H1 (cell line): ENCODE measurements at regions not wholly inside any gene's neighbourhood (a gene's known extent, or its start where the extent isn't known, plus 50 kb on each side); places are given as distances from the start of the nearest gene placed in this dataset.

Source experiments
- CTCF ChIA-PET: fragments of 300-600 bp; sonication (Branson Sonifier 250); formaldehyde crosslinking; loops from one replicate; lab custom pipeline; 2021; ENCODE audit not compliant: partially characterized antibody; lab: Charles Lee
- POLR2A ChIA-PET: fragments of 300-600 bp; sonication (Branson Sonifier 250); formaldehyde crosslinking; loops from one replicate; lab custom pipeline; 2021; ENCODE audit warnings: inconsistent platforms; ENCODE audit not compliant: partially characterized antibody; lab: Charles Lee
- DNase-seq, 2 experiments: peaks; one replicate each; pipeline versions ENCODE4 v3.0.0 to v3.0.0-alpha.2; 2010 to 2022; ENCODE audit warnings: low spot score in 2 of 2, low read depth in 1 of 2, mixed read lengths in 1 of 2
- FAIRE-seq: peaks from 2 replicates; lab custom pipeline; 2011; peaks lifted over from hg19 to GRCh38; lab: Jason Lieb, UNC
- H2AFZ ChIP-seq: 2 replicates; pipeline ENCODE4 v1.8.1; 2012; ENCODE audit warnings: low read length, inconsistent platforms
- H2AK5ac ChIP-seq: 2 replicates; pipeline ENCODE4 v1.6.1; 2013; ENCODE audit warnings: low read depth, low read length
- H2BK120ac ChIP-seq: replicated peaks from 2 replicates; pipeline ENCODE3; 2013; ENCODE audit warnings: low read depth, low read length, inconsistent platforms
- H2BK12ac ChIP-seq: 2 replicates; pipeline ENCODE4 v1.6.1; 2013; ENCODE audit warnings: low read depth, low read length
- H2BK15ac ChIP-seq: 2 replicates; pipeline ENCODE4 v1.6.1; 2013; ENCODE audit warnings: low read length
- H2BK20ac ChIP-seq: 2 replicates; pipeline ENCODE4 v1.6.1; 2013; ENCODE audit warnings: low read length
- H2BK5ac ChIP-seq: 2 replicates; pipeline ENCODE4 v1.6.1; 2013; ENCODE audit warnings: low read depth, low read length
- H3K14ac ChIP-seq: 2 replicates; pipeline ENCODE4 v1.6.1; 2013; ENCODE audit warnings: inconsistent platforms; ENCODE audit not compliant: insufficient read length
- H3K18ac ChIP-seq: 2 replicates; pipeline ENCODE4 v1.6.1; 2013; ENCODE audit warnings: low read length; ENCODE audit errors: extremely low read depth
- H3K23ac ChIP-seq: 2 replicates; pipeline ENCODE4 v1.6.1; 2013; ENCODE audit warnings: inconsistent platforms; ENCODE audit not compliant: insufficient read length
- H3K23me2 ChIP-seq: 2 replicates; pipeline ENCODE4 v1.6.1; 2013; ENCODE audit warnings: low read depth, low read length
- H3K27ac ChIP-seq: 2 replicates; pipeline ENCODE4 v1.6.1; 2011; ENCODE audit warnings: low read depth, low read length, inconsistent platforms
- H3K27me3 ChIP-seq, 4 experiments: replicated peaks in 1 of 4; 1 replicate in 1 of 4; 2 replicates in 3 of 4; pipeline versions ENCODE4 v1.6.1 to v1.8.1; 2011 to 2013; ENCODE audit warnings: low read length in 3 of 4, mild to moderate bottlenecking in 3 of 4, inconsistent platforms in 2 of 4, mixed read lengths in 2 of 4, moderate library complexity in 1 of 4; ENCODE audit not compliant: control insufficient read depth in 3 of 4, insufficient read depth in 3 of 4; ENCODE audit errors: extremely low read depth in 1 of 4
- H3K36me3 ChIP-seq, 4 experiments: 2 replicates each; pipeline versions ENCODE4 v1.6.1 to v1.8.1; 2011 to 2013; ENCODE audit warnings: mild to moderate bottlenecking in 4 of 4, low read length in 3 of 4, moderate library complexity in 2 of 4, control low read depth in 1 of 4, inconsistent platforms in 1 of 4; ENCODE audit not compliant: insufficient read depth in 4 of 4, control insufficient read depth in 2 of 4
- H3K4ac ChIP-seq: replicated peaks from 2 replicates; pipeline ENCODE3; 2013; ENCODE audit warnings: low read length, low read depth, mixed read lengths, inconsistent platforms; ENCODE audit not compliant: insufficient read length
- H3K4me1 ChIP-seq, 4 experiments: replicated peaks in 1 of 4; 1 replicate in 1 of 4; 2 replicates in 3 of 4; pipeline versions ENCODE4 v1.6.1 to v1.8.1; 2011 to 2013; ENCODE audit warnings: low read length in 3 of 4, inconsistent platforms in 2 of 4, mixed read lengths in 1 of 4; ENCODE audit not compliant: insufficient read depth in 4 of 4, control insufficient read depth in 3 of 4
- H3K4me2 ChIP-seq, 2 experiments: 2 replicates each; pipeline versions ENCODE4 v1.6.1 to v1.8.1; 2011 to 2013; ENCODE audit warnings: low read depth in 2 of 2, low read length in 2 of 2, control low read depth in 1 of 2, inconsistent platforms in 1 of 2, mild to moderate bottlenecking in 1 of 2; ENCODE audit not compliant: insufficient read depth in 1 of 2
- H3K4me3 ChIP-seq, 4 experiments: fragments of 200-600, 300-600 bp in 1 of 4; sonication (generic), shearing (Covaris generic), sonication (Bioruptor Twin) in 1 of 4; 2 replicates each; pipeline versions ENCODE4 v1.5.1 to v1.8.1; 2011 to 2016; ENCODE audit warnings: low read length in 4 of 4, low read depth in 3 of 4, control low read depth in 2 of 4, inconsistent platforms in 2 of 4, mild to moderate bottlenecking in 2 of 4, mixed read lengths in 1 of 4, moderate library complexity in 1 of 4; ENCODE audit not compliant: insufficient read depth in 2 of 4; ENCODE audit errors: extremely low read depth in 1 of 4
- H3K56ac ChIP-seq: replicated peaks from 2 replicates; pipeline ENCODE3; 2013; ENCODE audit warnings: low read depth, mild to moderate bottlenecking, mixed read lengths, low read length, inconsistent platforms; ENCODE audit not compliant: insufficient read length
- H3K79me1 ChIP-seq: 2 replicates; pipeline ENCODE4 v1.6.1; 2013; ENCODE audit warnings: low read depth, low read length, control low read depth
- H3K79me2 ChIP-seq, 2 experiments: 2 replicates each; pipeline versions ENCODE4 v1.6.1 to v1.8.1; 2012 to 2013; ENCODE audit warnings: low read length in 2 of 2, mild to moderate bottlenecking in 2 of 2, inconsistent platforms in 1 of 2; ENCODE audit not compliant: insufficient read depth in 2 of 2, control insufficient read depth in 1 of 2
- H3K9ac ChIP-seq, 4 experiments: replicated peaks in 1 of 4; 1 replicate in 1 of 4; 2 replicates in 3 of 4; pipeline versions ENCODE4 v1.6.1 to v1.8.1; 2011 to 2013; ENCODE audit warnings: low read depth in 3 of 4, low read length in 3 of 4, control low read depth in 2 of 4, mild to moderate bottlenecking in 2 of 4, moderate library complexity in 2 of 4, inconsistent platforms in 1 of 4; ENCODE audit errors: extremely low read depth in 1 of 4
- H3K9me3 ChIP-seq, 2 experiments: 2 replicates each; pipeline versions ENCODE4 v1.6.1 to v1.8.1; 2012 to 2013; ENCODE audit warnings: mild to moderate bottlenecking in 2 of 2, moderate library complexity in 2 of 2, control low read depth in 1 of 2, inconsistent platforms in 1 of 2, low read depth in 1 of 2, low read length in 1 of 2, mixed read lengths in 1 of 2; ENCODE audit not compliant: insufficient read depth in 2 of 2
- H4K20me1 ChIP-seq, 2 experiments: replicated peaks in 1 of 2; 2 replicates each; pipeline versions ENCODE3 to v1.8.1; 2011 to 2013; ENCODE audit warnings: inconsistent platforms in 2 of 2, low read length in 2 of 2, mild to moderate bottlenecking in 1 of 2; ENCODE audit not compliant: insufficient read depth in 2 of 2, control insufficient read depth in 1 of 2
- H4K5ac ChIP-seq: 2 replicates; pipeline ENCODE4 v1.6.1; 2013; ENCODE audit warnings: low read length, low read depth, mixed read lengths, inconsistent platforms; ENCODE audit not compliant: insufficient read length
- H4K8ac ChIP-seq: 2 replicates; pipeline ENCODE4 v1.8.0; 2013; ENCODE audit warnings: mild to moderate bottlenecking, moderate library complexity, low read length, inconsistent platforms; ENCODE audit not compliant: insufficient read depth; ENCODE audit errors: extremely low read depth
- H4K91ac ChIP-seq: replicated peaks from 2 replicates; pipeline ENCODE3; 2013; ENCODE audit warnings: low read length, mixed read lengths, inconsistent platforms; ENCODE audit not compliant: insufficient read length
- ATF2 ChIP-seq: IDR thresholded peaks from 2 replicates; pipeline ENCODE4 v1.6.1; 2012; ENCODE audit warnings: low read length, inconsistent platforms
- CEBPB ChIP-seq: IDR thresholded peaks from 2 replicates; pipeline ENCODE4 v1.6.1; 2012; ENCODE audit warnings: low read depth, low read length
- CHD2 ChIP-seq: IDR thresholded peaks from 2 replicates; pipeline ENCODE4 v1.6.1; 2012; ENCODE audit warnings: low read length, improper control_type of control experiment
- WGBS, 2 experiments: shearing (Covaris generic) in 1 of 2; methylation state at CpG; one replicate each; pipeline versions ENCODE4 v1.1.6 to v1.1.7; 2013 to 2015; ENCODE audit warnings: low lambda C conversion rate in 2 of 2, mixed read lengths in 2 of 2, inconsistent platforms in 1 of 2, low coverage in 1 of 2, missing lambda C conversion rate in 1 of 2; ENCODE audit not compliant: insufficient replicate concordance in 2 of 2, insufficient coverage in 1 of 2, insufficient read length in 1 of 2; ENCODE audit errors: extremely low coverage in 1 of 2, missing lambda C conversion rate in 1 of 2; 5-methylcytosine and 5-hydroxymethylcytosine counted together

GRCh38 chr14:84809158-84809557, 720.8 kb upstream of the FLRT2 start:
- no peaks in the 10 kb centered on the region for H3K27me3 ChIP-seq
- FAIRE-seq (no peak), DNase-seq (no peak)
- no peak overlapping the region for H2AK5ac ChIP-seq
- no peaks in the 10 kb centered on the region for H3K23me2 ChIP-seq
- H4K20me1 ChIP-seq = no peaks in the 10 kb centered on the region
- H3K36me3 ChIP-seq = no peaks in the 10 kb centered on the region
- no peak overlapping the region for H3K4ac ChIP-seq
- H3K4me2 ChIP-seq = no peak overlapping the region
- no peak overlapping the region for H2BK120ac ChIP-seq
- H4K5ac ChIP-seq = no peak overlapping the region
- no peak overlapping the region for H3K18ac ChIP-seq
- H2BK12ac ChIP-seq = no peak overlapping the region
- ChIA-PET CTCF (interaction anchor here (0.8 kb wide), 1 partner anchor 156 kb away, joined by 3 read pairs; no protein-coding TSS in a partner anchor), POLR2A (no interaction called here)
- no peak overlapping the region for H2BK5ac ChIP-seq
- no peak overlapping the region for H3K56ac ChIP-seq
- no peak overlapping the region for H4K91ac ChIP-seq
- no peaks in the 10 kb centered on the region for H3K4me1 ChIP-seq
- H3K9ac ChIP-seq = no peak overlapping the region
- no peak overlapping the region for H2AFZ ChIP-seq
- no peaks in the 10 kb centered on the region for H3K79me1 ChIP-seq
- no peak overlapping the region for H3K27ac ChIP-seq
- no peak overlapping the region for H3K23ac ChIP-seq
- no peak overlapping the region for H3K4me3 ChIP-seq
- H3K79me2 ChIP-seq = no peaks in the 10 kb centered on the region
- no peak overlapping the region for H2BK15ac ChIP-seq
- no peaks in the 10 kb centered on the region for H3K9me3 ChIP-seq
- no peak overlapping the region for H2BK20ac ChIP-seq
- H3K14ac ChIP-seq = no peak overlapping the region
- H4K8ac ChIP-seq = no peak overlapping the region
- 90% methylated on average over 2 of the region's 2 CpGs; no CpG with 5 or more reads in 1 of the 2 experiments for WGBS, 2 experiments
- TF ChIP-seq ATF2 (no peak), CHD2 (no peak), CEBPB (no peak)
